ENCODE measurements at regions not wholly inside any gene's neighbourhood (a gene's known extent, or its start where the extent isn't known, plus 50 kb on each side); places are given as distances from the start of the nearest gene placed in this dataset.
"Not testable (repeated sequence)": the region's sequence is repeated elsewhere in the genome, so short reads cannot be mapped to it uniquely, and the experiment has no call there.

GRCh38 chr13:19072956-19073706, 108.5 kb downstream of the TUBA3C start:
- not testable (repeated sequence) for TF ChIP-seq CTCF, POLR2A, EP300 (IDR thresholded peaks at IDR 0.05)

Data from tibial nerve (tissue), 4 donors.